Peyer's patch (tissue), 4 donors: ENCODE measurements at regions not wholly inside any gene's neighbourhood (a gene's known extent, or its start where the extent isn't known, plus 50 kb on each side); places are given as distances from the start of the nearest gene placed in this dataset.
"Not testable (repeated sequence)": the region's sequence is repeated elsewhere in the genome, so short reads cannot be mapped to it uniquely, and the experiment has no call there.

Experiments used
- DNase-seq, 3 donors: peaks; one replicate each; pipeline ENCODE4 v3.0.0-alpha.2; 2017 to 2019
- H3K27ac ChIP-seq, 4 donors: fragments of 200-600 bp; sonication (generic); one replicate each; pipeline ENCODE4 v1.5.1; 2016 to 2019
- H3K27me3 ChIP-seq, 2 donors: fragments of 200-600 bp; sonication (generic); one replicate each; pipeline ENCODE4 v1.5.1; 2019
- H3K36me3 ChIP-seq, 3 donors: fragments of 200-600 bp; sonication (generic); one replicate each; pipeline ENCODE4 v1.5.1; 2016 to 2019
- H3K4me1 ChIP-seq, 4 donors: fragments of 200-600 bp; sonication (generic); one replicate each; pipeline ENCODE4 v1.5.1; 2016 to 2019
- H3K4me3 ChIP-seq, 4 donors: fragments of 200-600 bp; sonication (generic); 1 replicate in 3 of 4; 2 replicates in 1 of 4; pipeline ENCODE4 v1.5.1; 2016 to 2019; ENCODE audit warnings: mild to moderate bottlenecking in 1 of 4
- H3K9me3 ChIP-seq, 4 donors: fragments of 200-600 bp; sonication (generic); one replicate each; pipeline ENCODE4 v1.5.1; 2016 to 2019; ENCODE audit warnings: mild to moderate bottlenecking in 1 of 4
- POLR2A ChIP-seq, 2 donors: fragments of 450-650 bp; IDR thresholded peaks; one replicate each; pipeline ENCODE4 v1.5.1; 2017; ENCODE audit warnings: antibody characterized with exemption in 2 of 2, mild to moderate bottlenecking in 2 of 2, moderate library complexity in 2 of 2
- TF ChIP-seq, protein P1 (sequence below), 6 experiments: fragments of 450-650 bp in 4 of 6; fragments of 200-600 bp in 2 of 6; sonication (generic) in 1 of 6; IDR thresholded peaks; one replicate each; pipeline ENCODE4 v1.5.1; 2017 to 2019; ENCODE audit warnings: antibody characterized with exemption in 6 of 6, mild to moderate bottlenecking in 3 of 6, moderate library complexity in 1 of 6

- no peaks in the 10 kb centered on the region for H3K36me3 ChIP-seq
- H3K27me3 ChIP-seq, result peaks cover 0 to 34% of the 10 kb centered on the region in 2 donors
- peaks cover 0 to 4% (median 0%) of the 10 kb centered on the region in 4 donors for H3K4me1 ChIP-seq
- no peak for TF ChIP-seq POLR2A (IDR thresholded peaks at IDR 0.05)
- TF ChIP-seq, protein P1, sequence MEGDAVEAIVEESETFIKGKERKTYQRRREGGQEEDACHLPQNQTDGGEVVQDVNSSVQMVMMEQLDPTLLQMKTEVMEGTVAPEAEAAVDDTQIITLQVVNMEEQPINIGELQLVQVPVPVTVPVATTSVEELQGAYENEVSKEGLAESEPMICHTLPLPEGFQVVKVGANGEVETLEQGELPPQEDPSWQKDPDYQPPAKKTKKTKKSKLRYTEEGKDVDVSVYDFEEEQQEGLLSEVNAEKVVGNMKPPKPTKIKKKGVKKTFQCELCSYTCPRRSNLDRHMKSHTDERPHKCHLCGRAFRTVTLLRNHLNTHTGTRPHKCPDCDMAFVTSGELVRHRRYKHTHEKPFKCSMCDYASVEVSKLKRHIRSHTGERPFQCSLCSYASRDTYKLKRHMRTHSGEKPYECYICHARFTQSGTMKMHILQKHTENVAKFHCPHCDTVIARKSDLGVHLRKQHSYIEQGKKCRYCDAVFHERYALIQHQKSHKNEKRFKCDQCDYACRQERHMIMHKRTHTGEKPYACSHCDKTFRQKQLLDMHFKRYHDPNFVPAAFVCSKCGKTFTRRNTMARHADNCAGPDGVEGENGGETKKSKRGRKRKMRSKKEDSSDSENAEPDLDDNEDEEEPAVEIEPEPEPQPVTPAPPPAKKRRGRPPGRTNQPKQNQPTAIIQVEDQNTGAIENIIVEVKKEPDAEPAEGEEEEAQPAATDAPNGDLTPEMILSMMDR (IDR thresholded peaks at IDR 0.05), result no peak
- H3K4me3 ChIP-seq, result no peak overlapping the region
- no peak for DNase-seq
- no peak overlapping the region for H3K27ac ChIP-seq
- no peaks in the 10 kb centered on the region for H3K9me3 ChIP-seq
Measured at GRCh38 chr6:27667016-27667656, 194.2 kb upstream of the ZNF184 start.

GRCh38 chr6:27662769-27663168, 189.9 kb upstream of the ZNF184 start:
- no peak overlapping the region for H3K4me3 ChIP-seq
- no peaks in the 10 kb centered on the region for H3K36me3 ChIP-seq
- no peak for DNase-seq
- no peak overlapping the region for H3K27ac ChIP-seq
- no peak for TF ChIP-seq POLR2A (IDR thresholded peaks at IDR 0.05)
- TF ChIP-seq, protein P1 (IDR thresholded peaks at IDR 0.05), result no peak
- peaks cover 0 to 10% of the 10 kb centered on the region in 2 donors for H3K27me3 ChIP-seq
- H3K4me1 ChIP-seq, result no peaks in the 10 kb centered on the region
- no peaks in the 10 kb centered on the region for H3K9me3 ChIP-seq

- not testable (repeated sequence) for H3K27ac ChIP-seq, H3K4me1 ChIP-seq, DNase-seq, H3K9me3 ChIP-seq, H3K4me3 ChIP-seq, H3K27me3 ChIP-seq, H3K36me3 ChIP-seq
Measured at GRCh38 chr6:27662212-27662611, 189.3 kb upstream of the ZNF184 start.

GRCh38 chr6:27653143-27653825, 180.4 kb upstream of the ZNF184 start:
- not testable (repeated sequence) for H3K4me1 ChIP-seq, H3K27ac ChIP-seq, H3K9me3 ChIP-seq, H3K4me3 ChIP-seq, H3K36me3 ChIP-seq, H3K27me3 ChIP-seq, DNase-seq

- Histone ChIP-seq H3K27ac (no peak overlapping the region), H3K4me1 (no peaks in the 10 kb centered on the region), H3K9me3 (peaks cover 0 to 8% (median 2%) of the 10 kb centered on the region in 4 donors), H3K4me3 (no peak overlapping the region), H3K36me3 (no peaks in the 10 kb centered on the region), H3K27me3 (no peaks in the 10 kb centered on the region)
- DNase-seq, result no peak
- no peak for TF ChIP-seq POLR2A (IDR thresholded peaks at IDR 0.05)
- TF ChIP-seq, protein P1 (IDR thresholded peaks at IDR 0.05), result no peak
Measured at GRCh38 chr6:27651371-27651732, 178.4 kb upstream of the ZNF184 start.

DNA sequence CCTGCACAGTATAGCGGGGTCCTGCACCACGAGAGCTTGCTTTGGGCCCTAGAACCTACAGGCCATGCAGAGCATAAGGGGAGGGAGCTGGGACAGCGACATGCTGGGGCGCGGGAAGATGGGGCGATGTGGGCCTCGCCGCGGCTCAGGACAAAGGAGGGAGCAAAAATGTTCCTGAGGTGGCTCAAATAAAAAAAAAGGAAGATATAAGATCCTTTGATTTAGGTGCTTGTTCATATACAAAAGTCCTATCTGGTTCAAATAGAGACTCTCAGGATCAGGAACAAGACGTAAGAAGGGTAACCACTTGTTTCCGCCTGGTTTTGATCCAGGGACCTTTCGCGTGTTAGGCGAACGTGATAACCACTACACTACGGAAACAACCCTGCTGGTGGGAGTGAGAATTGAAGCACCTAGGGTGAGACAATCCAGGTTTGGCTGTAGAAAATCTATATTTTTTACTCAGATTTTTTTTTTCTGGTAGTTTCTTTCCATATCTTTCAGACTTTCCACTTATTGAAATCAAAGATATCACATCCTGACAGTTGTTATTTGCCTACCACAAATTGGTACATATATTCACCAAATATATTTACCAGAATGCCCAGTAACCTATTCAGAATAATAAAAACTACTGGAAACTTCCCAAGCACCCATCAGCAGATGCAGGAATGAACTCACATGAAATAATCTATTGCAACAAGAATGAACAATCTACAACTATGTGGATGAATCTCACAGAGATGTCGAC, 177.9 kb upstream of the ZNF184 start:
- Histone ChIP-seq H3K9me3 (peaks cover 0 to 8% (median 2%) of the 10 kb centered on the region in 4 donors), H3K27ac (no peak overlapping the region), H3K27me3 (no peaks in the 10 kb centered on the region), H3K4me3 (no peak overlapping the region), H3K36me3 (no peaks in the 10 kb centered on the region), H3K4me1 (no peaks in the 10 kb centered on the region)
- no peak for DNase-seq
- TF ChIP-seq POLR2A (IDR thresholded peaks at IDR 0.05), result no peak
- TF ChIP-seq, protein P1 (IDR thresholded peaks at IDR 0.05), result peak in 1 of 6 experiments; percentile 16
